Duodenal mucosa (tissue), 2 donors: ENCODE measurements at regions not wholly inside any gene's neighbourhood (a gene's known extent, or its start where the extent isn't known, plus 50 kb on each side); places are given as distances from the start of the nearest gene placed in this dataset.
"Not testable (repeated sequence)": the region's sequence is repeated elsewhere in the genome, so short reads cannot be mapped to it uniquely, and the experiment has no call there.

Source experiments
- H3K27ac ChIP-seq: one replicate; pipeline ENCODE4 v1.7.0; 2013; ENCODE audit warnings: low read depth, low read length
- H3K27me3 ChIP-seq, 2 donors: one replicate each; pipeline ENCODE4 v1.7.0; 2013; ENCODE audit warnings: low read length in 2 of 2, control low read depth in 1 of 2; ENCODE audit not compliant: insufficient read depth in 2 of 2, control insufficient read depth in 1 of 2
- H3K36me3 ChIP-seq, 2 donors: one replicate each; pipeline ENCODE4 v1.7.0; 2013; ENCODE audit warnings: low read length in 2 of 2, control low read depth in 1 of 2; ENCODE audit not compliant: insufficient read depth in 2 of 2, control insufficient read depth in 1 of 2
- H3K4me1 ChIP-seq, 2 donors: one replicate each; pipeline ENCODE4 v1.7.0; 2013; ENCODE audit warnings: low read length in 2 of 2, control low read depth in 1 of 2; ENCODE audit not compliant: insufficient read depth in 2 of 2, control insufficient read depth in 1 of 2
- H3K4me3 ChIP-seq, 2 donors: one replicate each; pipeline ENCODE4 v1.7.0; 2013; ENCODE audit warnings: low read length in 2 of 2, low read depth in 1 of 2
- H3K9ac ChIP-seq, 2 donors: one replicate each; pipeline ENCODE4 v1.7.0; 2013; ENCODE audit warnings: low read length in 2 of 2, low read depth in 1 of 2
- H3K9me3 ChIP-seq, 2 donors: one replicate each; pipeline ENCODE4 v1.7.0; 2013; ENCODE audit warnings: low read length in 2 of 2, control low read depth in 1 of 2; ENCODE audit not compliant: control insufficient read depth in 1 of 2

DNA sequence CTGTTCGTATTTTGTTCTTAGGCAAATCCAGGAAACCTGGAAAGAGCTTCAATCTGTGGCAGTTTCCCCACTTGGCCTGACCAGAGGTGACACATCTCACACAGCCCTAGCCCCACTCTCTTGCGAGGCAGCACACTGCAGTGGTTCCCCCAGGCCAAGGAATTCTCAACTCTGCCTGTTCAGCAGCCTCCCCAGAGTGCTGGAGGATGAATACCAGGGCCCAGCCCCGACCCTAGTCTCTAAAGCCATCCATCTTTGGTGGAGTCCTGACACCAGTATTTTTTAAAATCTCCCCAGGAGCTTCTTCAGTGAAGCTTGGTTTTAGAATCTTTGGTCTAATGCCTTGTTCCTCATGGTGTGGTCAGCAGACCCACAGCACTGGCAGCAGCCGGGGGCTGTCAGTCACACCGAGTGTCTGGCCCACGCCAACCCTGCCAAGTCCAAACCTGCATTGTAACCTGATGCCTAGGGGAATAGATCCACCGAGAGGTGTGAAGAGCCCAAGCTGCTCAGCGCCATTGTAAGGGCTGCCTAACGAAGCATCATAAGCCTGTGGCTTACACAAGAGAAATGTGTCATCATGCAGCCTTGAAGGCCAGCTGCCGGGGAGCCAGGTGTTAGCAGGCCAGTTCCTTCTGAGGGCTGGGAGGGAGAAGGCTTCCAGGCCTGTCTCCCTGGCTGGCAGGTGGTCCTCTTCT is 428.7 kb upstream of the ID2 start:
- H3K27me3 ChIP-seq: no peaks in the 10 kb centered on the region
- H3K9ac ChIP-seq: no peak overlapping the region
- H3K4me1 ChIP-seq: no peaks in the 10 kb centered on the region
- no peaks in the 10 kb centered on the region for H3K36me3 ChIP-seq
- H3K4me3 ChIP-seq: no peak overlapping the region
- H3K9me3 ChIP-seq: peaks cover 0 to 5% of the 10 kb centered on the region in 2 donors
- no peak overlapping the region for H3K27ac ChIP-seq

DNA sequence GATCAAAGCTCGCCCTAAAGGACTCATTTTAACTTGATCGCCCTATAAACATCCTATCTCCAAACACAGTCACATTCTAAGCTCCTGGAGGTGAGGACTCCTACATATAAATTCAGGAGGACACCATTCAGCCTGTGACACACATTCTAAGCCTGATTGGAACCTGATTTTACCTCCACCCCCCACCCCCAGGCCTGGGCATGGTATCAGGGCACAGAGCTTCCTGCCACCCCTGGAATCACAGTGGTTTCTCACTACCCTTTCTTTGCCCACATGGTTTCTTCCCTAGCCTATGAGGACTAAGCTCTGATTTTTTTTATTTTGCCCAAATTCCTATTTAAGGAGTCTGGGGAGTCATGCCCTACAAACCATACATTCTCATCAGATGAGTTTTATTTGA is 428.1 kb upstream of the ID2 start:
- Histone ChIP-seq H3K4me1 (no peaks in the 10 kb centered on the region), H3K36me3 (no peaks in the 10 kb centered on the region), H3K9me3 (peaks cover 0 to 5% of the 10 kb centered on the region in 2 donors), H3K27ac (no peak overlapping the region), H3K27me3 (no peaks in the 10 kb centered on the region), H3K4me3 (no peak overlapping the region), H3K9ac (no peak overlapping the region)

DNA sequence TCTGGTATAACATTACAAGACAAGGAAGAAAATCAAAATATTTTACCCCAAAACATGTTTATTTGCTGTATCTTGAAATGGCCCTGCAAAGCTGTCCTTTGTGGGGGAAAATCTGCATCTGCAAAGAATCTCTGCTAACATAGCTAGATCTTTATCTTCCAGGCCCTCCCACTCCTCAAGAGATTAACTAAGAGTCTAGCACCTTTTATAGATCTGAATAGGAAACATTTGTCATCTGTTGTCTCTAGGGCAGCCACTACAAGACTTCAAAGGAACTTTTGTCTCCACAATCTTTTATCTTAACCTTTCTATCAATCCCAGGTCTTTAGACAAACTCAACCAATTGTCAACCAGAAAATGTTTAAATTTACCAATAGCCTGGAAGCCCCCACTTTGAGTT is 427.6 kb upstream of the ID2 start:
- H3K27ac ChIP-seq, H3K9me3 ChIP-seq, H3K4me3 ChIP-seq, H3K36me3 ChIP-seq, H3K4me1 ChIP-seq, H3K27me3 ChIP-seq, H3K9ac ChIP-seq: not testable (repeated sequence)

DNA sequence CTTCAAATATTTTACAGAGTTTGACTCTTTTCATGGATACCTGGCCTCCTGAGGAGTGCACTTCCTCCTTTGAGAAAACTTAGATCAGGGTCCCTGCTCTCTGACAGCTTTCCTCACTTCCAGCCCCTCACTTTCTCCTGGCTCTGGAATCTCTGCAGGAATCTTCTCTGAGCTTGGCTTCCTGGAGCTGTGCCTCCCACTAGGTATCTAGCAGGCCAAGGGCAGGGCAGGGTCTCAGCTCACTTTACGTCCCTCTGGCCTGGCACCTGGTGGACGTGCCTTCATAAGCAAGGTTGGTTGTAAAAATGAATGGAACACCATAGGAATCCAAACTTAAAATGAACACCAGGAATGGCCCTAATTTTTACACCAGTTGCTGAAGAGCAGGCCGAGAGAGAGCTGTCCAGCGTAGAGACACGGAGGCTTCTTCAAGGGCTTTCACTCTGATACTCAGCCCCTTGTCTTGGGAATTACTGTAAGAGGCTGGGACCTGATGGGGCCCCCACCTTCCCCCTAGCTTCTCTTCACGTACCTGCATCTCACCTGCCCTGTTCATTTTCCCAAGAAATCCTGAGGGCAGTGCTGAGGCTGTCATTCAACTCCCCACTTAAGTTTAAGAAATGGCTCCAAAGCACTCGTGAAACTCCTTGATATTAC is 426.9 kb upstream of the ID2 start:
- no peak overlapping the region for H3K9ac ChIP-seq
- H3K4me1 ChIP-seq: no peaks in the 10 kb centered on the region
- peaks cover 0 to 5% of the 10 kb centered on the region in 2 donors for H3K9me3 ChIP-seq
- H3K36me3 ChIP-seq: no peaks in the 10 kb centered on the region
- no peaks in the 10 kb centered on the region for H3K27me3 ChIP-seq
- no peak overlapping the region for H3K27ac ChIP-seq
- H3K4me3 ChIP-seq: no peak overlapping the region

DNA sequence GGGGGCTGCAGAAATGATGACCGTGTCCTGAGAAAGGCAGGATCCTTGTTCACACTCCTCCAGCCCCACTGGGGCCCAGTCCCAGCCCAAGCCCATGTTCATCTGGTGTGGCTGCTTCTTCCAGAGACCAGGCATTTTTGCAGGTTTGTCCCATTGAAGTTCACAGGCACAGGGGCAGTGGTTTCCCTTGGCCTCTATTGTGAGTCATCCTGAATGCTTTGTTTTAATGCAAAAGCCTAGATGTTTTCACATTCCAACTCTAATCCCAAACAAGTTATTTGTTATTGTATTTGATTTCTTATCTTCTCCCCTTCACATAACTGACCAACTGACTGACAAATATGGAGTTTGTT is 426.4 kb upstream of the ID2 start:
- H3K4me3 ChIP-seq: no peak overlapping the region
- no peak overlapping the region for H3K9ac ChIP-seq
- H3K27ac ChIP-seq: no peak overlapping the region
- no peaks in the 10 kb centered on the region for H3K4me1 ChIP-seq
- H3K36me3 ChIP-seq: no peaks in the 10 kb centered on the region
- H3K9me3 ChIP-seq: peaks cover 0 to under 1% of the 10 kb centered on the region in 2 donors
- H3K27me3 ChIP-seq: no peaks in the 10 kb centered on the region

DNA sequence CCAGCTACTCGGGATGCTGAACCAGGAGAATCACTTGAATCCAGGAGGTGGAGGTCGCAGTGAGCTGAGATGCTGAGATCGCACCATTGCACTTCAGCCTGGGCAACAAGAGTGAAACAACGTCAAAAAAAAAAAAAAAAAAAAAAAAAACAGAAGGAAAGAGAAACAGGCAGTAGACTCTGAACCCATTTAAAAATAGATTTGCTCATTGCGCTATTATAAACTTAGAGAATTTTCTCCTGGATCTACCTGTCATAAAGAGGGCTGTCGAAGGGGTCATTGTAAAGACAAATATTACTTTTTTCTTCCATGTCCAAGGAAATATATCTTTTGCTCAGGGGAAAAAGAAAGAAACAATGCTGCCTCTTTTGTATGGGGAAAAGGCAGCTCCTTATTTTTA is 425.0 kb upstream of the ID2 start:
- Histone ChIP-seq H3K27me3 (no peaks in the 10 kb centered on the region), H3K4me1 (no peaks in the 10 kb centered on the region), H3K27ac (no peak overlapping the region), H3K9me3 (no peaks in the 10 kb centered on the region), H3K36me3 (no peaks in the 10 kb centered on the region), H3K9ac (no peak overlapping the region), H3K4me3 (no peak overlapping the region)

DNA sequence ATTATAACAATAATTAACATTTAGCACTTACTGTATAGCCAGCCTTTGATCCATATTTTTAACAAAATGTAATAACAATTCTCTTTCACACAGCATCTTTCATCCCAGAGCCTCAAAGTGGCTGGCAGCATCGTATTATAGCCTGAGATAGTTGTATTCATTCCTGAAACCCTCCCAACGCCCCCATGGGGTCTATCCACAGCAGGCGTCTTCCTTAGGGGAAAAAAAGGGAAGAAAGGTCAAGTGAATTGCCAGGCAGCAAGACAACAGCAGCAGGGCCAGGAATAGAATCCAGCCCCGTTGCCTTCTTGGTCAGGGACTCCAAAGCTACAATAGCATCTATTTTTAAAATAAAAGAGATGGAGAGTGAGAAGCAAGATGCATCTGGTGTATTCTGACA is 424.4 kb upstream of the ID2 start:
- H3K9me3 ChIP-seq: no peaks in the 10 kb centered on the region
- no peaks in the 10 kb centered on the region for H3K27me3 ChIP-seq
- H3K4me1 ChIP-seq: no peaks in the 10 kb centered on the region
- H3K4me3 ChIP-seq: no peak overlapping the region
- no peak overlapping the region for H3K27ac ChIP-seq
- no peak overlapping the region for H3K9ac ChIP-seq
- no peaks in the 10 kb centered on the region for H3K36me3 ChIP-seq

DNA sequence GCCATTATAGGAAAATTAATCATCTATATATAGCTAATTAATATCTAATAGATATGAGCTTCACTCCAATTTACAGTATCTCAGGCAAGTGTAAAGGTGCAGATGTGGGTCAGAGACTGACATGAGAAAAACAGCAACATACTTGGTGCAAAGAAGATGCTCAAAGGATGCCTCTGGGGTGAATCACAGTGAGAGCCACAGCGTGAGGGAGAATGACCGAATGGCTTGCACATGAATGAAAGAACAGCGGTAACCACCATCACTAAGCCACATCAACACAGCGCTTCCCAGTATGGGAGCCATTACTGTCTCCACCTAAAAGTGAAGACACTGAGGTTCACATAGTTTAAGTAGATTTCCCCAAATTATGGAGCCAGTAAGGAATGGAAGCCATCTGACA is 423.4 kb upstream of the ID2 start:
- Histone ChIP-seq H3K9ac (no peak overlapping the region), H3K27me3 (no peaks in the 10 kb centered on the region), H3K27ac (no peak overlapping the region), H3K4me1 (no peaks in the 10 kb centered on the region), H3K36me3 (no peaks in the 10 kb centered on the region), H3K9me3 (no peaks in the 10 kb centered on the region), H3K4me3 (no peak overlapping the region)

DNA sequence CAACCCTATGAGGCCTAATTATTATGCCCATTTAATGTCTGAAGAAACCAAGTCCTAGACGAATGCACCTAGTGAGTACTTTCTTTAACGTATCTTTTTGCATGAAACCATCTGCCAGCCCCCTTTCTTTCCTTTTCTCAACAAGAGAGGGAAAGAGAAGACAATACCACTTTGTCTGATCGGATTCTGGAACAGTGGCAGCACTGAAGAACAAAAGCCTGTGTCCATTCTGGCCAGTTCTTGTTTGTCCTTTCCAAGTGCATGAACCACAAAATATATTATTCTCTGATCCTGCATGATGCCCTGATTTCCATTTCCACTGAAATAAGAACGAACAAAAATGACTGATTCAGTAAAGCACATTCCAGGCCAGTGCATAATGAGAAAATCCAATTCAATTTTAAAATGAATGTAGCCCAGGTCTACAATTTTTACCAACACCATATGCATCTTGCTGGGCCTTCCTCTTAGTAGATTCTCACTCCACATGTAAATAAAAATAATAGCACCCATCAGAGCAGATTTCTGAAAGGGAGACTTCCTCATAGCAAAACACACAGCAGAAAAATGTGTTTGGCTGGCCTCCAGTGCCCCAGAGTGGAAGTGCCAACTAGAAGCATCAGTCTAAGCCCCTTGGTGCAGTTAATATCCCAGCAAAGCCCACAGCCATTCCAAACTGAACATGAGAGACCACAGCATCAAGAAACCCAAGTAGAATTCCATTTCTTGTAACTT is 422.6 kb upstream of the ID2 start:
- H3K27ac ChIP-seq: no peak overlapping the region
- no peaks in the 10 kb centered on the region for H3K27me3 ChIP-seq
- no peak overlapping the region for H3K9ac ChIP-seq
- H3K4me1 ChIP-seq: no peaks in the 10 kb centered on the region
- H3K9me3 ChIP-seq: no peaks in the 10 kb centered on the region
- no peaks in the 10 kb centered on the region for H3K36me3 ChIP-seq
- H3K4me3 ChIP-seq: no peak overlapping the region

DNA sequence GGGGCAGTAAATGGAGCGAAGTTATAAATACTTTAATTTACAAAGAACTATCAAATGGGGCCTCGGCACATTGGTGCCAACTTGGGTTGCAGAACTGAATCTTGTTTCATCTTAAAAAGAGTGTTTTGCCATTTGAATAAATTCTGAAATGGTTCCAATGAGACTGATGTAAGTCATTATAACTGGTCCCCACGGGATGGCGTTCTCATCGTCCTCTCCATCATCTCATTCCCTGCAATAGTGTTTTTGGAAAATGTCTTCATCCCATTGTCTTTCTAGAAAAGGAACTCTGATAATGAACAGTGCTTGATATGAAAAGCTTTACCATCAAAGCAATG is 422.0 kb upstream of the ID2 start:
- Histone ChIP-seq H3K27me3 (no peaks in the 10 kb centered on the region), H3K4me3 (no peak overlapping the region), H3K4me1 (no peaks in the 10 kb centered on the region), H3K36me3 (no peaks in the 10 kb centered on the region), H3K9ac (no peak overlapping the region), H3K9me3 (no peaks in the 10 kb centered on the region), H3K27ac (no peak overlapping the region)
